ENCODE measurements at regions not wholly inside any gene's neighbourhood (a gene's known extent, or its start where the extent isn't known, plus 50 kb on each side); places are given as distances from the start of the nearest gene placed in this dataset.

GRCh38 chrX:125266153-125266660 lies 53.5 kb upstream of the TEX13C start:
- H3K4me1 ChIP-seq (ENCODE audit: insufficient read depth, poor library complexity, severe bottlenecking): no peaks in the 10 kb centered on the region
- no peaks in the 10 kb centered on the region for H3K36me3 ChIP-seq (ENCODE audit: low read depth)
- DNase-seq (ENCODE audit: low spot score): no peak
- TF ChIP-seq CTCF (IDR thresholded peaks at IDR 0.05; ENCODE audit: poor library complexity, severe bottlenecking): no peak
- H3K4me3 ChIP-seq (ENCODE audit: severe bottlenecking): no peak overlapping the region
- no peaks in the 10 kb centered on the region for H3K9me3 ChIP-seq (ENCODE audit: severe bottlenecking)
- H3K27ac ChIP-seq (ENCODE audit: poor library complexity, severe bottlenecking): no peak overlapping the region
- no peak for ATAC-seq (ENCODE audit: low read depth)
- H3K27me3 ChIP-seq (ENCODE audit: insufficient read depth, poor library complexity, severe bottlenecking): no peaks in the 10 kb centered on the region
